KMS-11 (cell line): ENCODE measurements at regions not wholly inside any gene's neighbourhood (a gene's known extent, or its start where the extent isn't known, plus 50 kb on each side); places are given as distances from the start of the nearest gene placed in this dataset.

Experiments
- H2AFZ ChIP-seq: fragments of 200-600 bp; sonication (generic); 2 replicates; pipeline ENCODE4 v1.6.1; 2016; ENCODE audit warnings: antibody characterized with exemption, mixed run types, low read depth
- H3K27ac ChIP-seq: fragments of 200-600 bp; sonication (generic); 2 replicates; pipeline ENCODE4 v1.6.1; 2016; ENCODE audit warnings: mild to moderate bottlenecking, mixed run types
- H3K27me3 ChIP-seq: fragments of 200-600 bp; sonication (generic); 2 replicates; pipeline ENCODE4 v1.6.1; 2017; ENCODE audit warnings: mild to moderate bottlenecking, low read depth, mixed run types, moderate library complexity; ENCODE audit not compliant: insufficient read depth
- H3K36me3 ChIP-seq: fragments of 200-600 bp; sonication (generic); 2 replicates; pipeline ENCODE4 v1.6.1; 2017; ENCODE audit warnings: mild to moderate bottlenecking, mixed run types; ENCODE audit not compliant: insufficient read depth
- H3K4me1 ChIP-seq: fragments of 200-600 bp; sonication (generic); 2 replicates; pipeline ENCODE4 v1.6.1; 2016; ENCODE audit warnings: mild to moderate bottlenecking, low read depth, mixed run types; ENCODE audit not compliant: poor library complexity, severe bottlenecking
- H3K4me2 ChIP-seq: fragments of 200-600 bp; sonication (generic); 2 replicates; pipeline ENCODE4 v1.7.0; 2016; ENCODE audit warnings: mild to moderate bottlenecking, mixed run types
- H3K4me3 ChIP-seq: fragments of 200-600 bp; sonication (generic); IDR thresholded peaks from 2 replicates; pipeline ENCODE4 v1.6.1; 2017; ENCODE audit warnings: low read depth, low read length, mixed read lengths; ENCODE audit not compliant: insufficient read depth
- H3K79me2 ChIP-seq: fragments of 200-600 bp; sonication (generic); 2 replicates; pipeline ENCODE4 v1.6.1; 2016; ENCODE audit warnings: low read depth, mixed run types; ENCODE audit not compliant: insufficient read depth
- H3K9ac ChIP-seq: fragments of 200-600 bp; sonication (generic); 2 replicates; pipeline ENCODE4 v1.6.1; 2016; ENCODE audit warnings: mild to moderate bottlenecking, mixed run types
- H4K20me1 ChIP-seq: fragments of 200-600 bp; sonication (generic); 2 replicates; pipeline ENCODE4 v1.6.1; 2016; ENCODE audit warnings: mild to moderate bottlenecking, mixed run types; ENCODE audit not compliant: insufficient read depth
- CTCF ChIP-seq: fragments of 200-600 bp; sonication (generic); conservative IDR thresholded peaks from 2 replicates; pipeline ENCODE4 v1.6.1; 2017; ENCODE audit warnings: low read depth, mild to moderate bottlenecking, antibody characterized with exemption, low read length, moderate library complexity, mixed read lengths

- TF ChIP-seq CTCF = no peak
- H3K4me2 ChIP-seq = no peak overlapping the region
- H3K36me3 ChIP-seq = no peaks in the 10 kb centered on the region
- no peak overlapping the region for H2AFZ ChIP-seq
- no peak overlapping the region for H3K4me3 ChIP-seq
- peaks cover 11% of the 10 kb centered on the region for H3K4me1 ChIP-seq
- H3K9ac ChIP-seq = no peak overlapping the region
- H4K20me1 ChIP-seq = no peaks in the 10 kb centered on the region
- H3K27ac ChIP-seq = no peak overlapping the region
- H3K27me3 ChIP-seq = no peaks in the 10 kb centered on the region
- H3K79me2 ChIP-seq = no peaks in the 10 kb centered on the region
Measured at GRCh38 chr5:15992918-15993317, 186.7 kb downstream of the MARCHF11 start.

- Histone ChIP-seq H3K4me2 (no peak overlapping the region), H4K20me1 (no peaks in the 10 kb centered on the region), H3K27ac (no peak overlapping the region), H2AFZ (no peak overlapping the region), H3K36me3 (no peaks in the 10 kb centered on the region), H3K9ac (no peak overlapping the region), H3K79me2 (no peaks in the 10 kb centered on the region), H3K4me1 (peaks cover 11% of the 10 kb centered on the region), H3K27me3 (no peaks in the 10 kb centered on the region), H3K4me3 (no peak overlapping the region)
- no peak for TF ChIP-seq CTCF
Measured at GRCh38 chr5:15991586-15991985, 188.0 kb downstream of the MARCHF11 start.
